ENCODE measurements at regions not wholly inside any gene's neighbourhood (a gene's known extent, or its start where the extent isn't known, plus 50 kb on each side); places are given as distances from the start of the nearest gene placed in this dataset.
A peak's percentile ranks its signal among the peaks of the same experiment; 100 is the strongest.

DNA sequence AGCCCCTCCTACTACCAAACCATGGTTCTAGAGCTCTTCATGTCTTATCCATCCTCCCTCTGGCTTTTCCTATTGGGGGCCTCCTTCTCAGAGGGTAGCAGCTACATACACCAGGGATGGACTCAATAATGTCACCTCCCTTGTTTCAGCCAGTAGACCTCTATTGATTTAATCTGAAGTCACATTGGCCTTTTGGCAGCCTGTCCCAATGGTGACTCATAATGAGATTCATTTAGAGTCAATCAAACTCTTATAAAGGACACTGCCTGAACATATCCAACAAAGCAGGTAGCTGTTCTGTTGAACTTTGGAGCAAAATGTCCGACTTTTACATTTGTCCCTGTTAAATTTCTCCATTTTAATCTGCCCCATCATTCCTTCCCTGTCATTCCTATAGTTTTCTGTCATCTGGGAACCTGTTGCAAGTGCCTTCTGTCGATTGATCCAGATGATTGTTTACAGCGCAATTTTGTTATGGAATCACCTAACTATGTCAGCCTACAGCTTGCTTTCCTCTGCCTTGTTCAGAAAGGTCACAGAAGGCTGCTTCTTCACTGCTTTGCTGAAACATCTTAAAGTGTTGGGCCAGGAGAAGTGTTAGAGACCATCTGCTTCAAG, 105.9 kb downstream of the ETS2 start:
- Histone ChIP-seq H3K4me1 (ENCODE audit: insufficient read depth, low read length) (peaks cover 60% of the 10 kb centered on the region), H3K9ac (ENCODE audit: low read length) (peak overlapping the region; percentile 40), H3K27me3 (ENCODE audit: low read length) (no peaks in the 10 kb centered on the region), H3K4me3 (ENCODE audit: low read length) (no peak overlapping the region), H2AFZ (ENCODE audit: low read length) (no peak overlapping the region), H3K79me2 (ENCODE audit: low read length) (no peaks in the 10 kb centered on the region), H3K9me2 (replicated peaks; ENCODE audit: low read length) (no peaks in the 10 kb centered on the region), H3K9me3 (ENCODE audit: low read length) (no peaks in the 10 kb centered on the region), H3K36me3 (ENCODE audit: low read depth, low read length) (no peaks in the 10 kb centered on the region), H3K27ac (ENCODE audit: low read length) (peak overlapping the region; percentile 77), H3K4me2 (ENCODE audit: low read length) (peak overlapping the region; percentile 46), H4K20me1 (ENCODE audit: low read length) (no peaks in the 10 kb centered on the region), H3F3A (ENCODE audit: low read length, unreplicated experiment) (no peaks in the 10 kb centered on the region)
- no peak for ATAC-seq
- peak; percentile 81 for DNase-seq
- no TSS peak for BruUV-seq (replicated peaks)
- no peak for TF ChIP-seq EZH2phosphoT487 (IDR thresholded peaks at IDR 0.05; ENCODE audit: borderline replicate concordance, low read length)
- no peak for TF ChIP-seq EZH2 (IDR thresholded peaks at IDR 0.05; ENCODE audit: low read length, unreplicated experiment)
- TF ChIP-seq, protein P1, sequence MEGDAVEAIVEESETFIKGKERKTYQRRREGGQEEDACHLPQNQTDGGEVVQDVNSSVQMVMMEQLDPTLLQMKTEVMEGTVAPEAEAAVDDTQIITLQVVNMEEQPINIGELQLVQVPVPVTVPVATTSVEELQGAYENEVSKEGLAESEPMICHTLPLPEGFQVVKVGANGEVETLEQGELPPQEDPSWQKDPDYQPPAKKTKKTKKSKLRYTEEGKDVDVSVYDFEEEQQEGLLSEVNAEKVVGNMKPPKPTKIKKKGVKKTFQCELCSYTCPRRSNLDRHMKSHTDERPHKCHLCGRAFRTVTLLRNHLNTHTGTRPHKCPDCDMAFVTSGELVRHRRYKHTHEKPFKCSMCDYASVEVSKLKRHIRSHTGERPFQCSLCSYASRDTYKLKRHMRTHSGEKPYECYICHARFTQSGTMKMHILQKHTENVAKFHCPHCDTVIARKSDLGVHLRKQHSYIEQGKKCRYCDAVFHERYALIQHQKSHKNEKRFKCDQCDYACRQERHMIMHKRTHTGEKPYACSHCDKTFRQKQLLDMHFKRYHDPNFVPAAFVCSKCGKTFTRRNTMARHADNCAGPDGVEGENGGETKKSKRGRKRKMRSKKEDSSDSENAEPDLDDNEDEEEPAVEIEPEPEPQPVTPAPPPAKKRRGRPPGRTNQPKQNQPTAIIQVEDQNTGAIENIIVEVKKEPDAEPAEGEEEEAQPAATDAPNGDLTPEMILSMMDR (conservative IDR thresholded peaks at IDR 0.05; ENCODE audit: low read depth, low read length) = no peak
- CTCF ChIA-PET = no interaction called here
- intact Hi-C loops (cut with micrococcal nuclease) = loop anchor here (1.0 to 2.0 kb wide), 2 partner anchors 30 to 107 kb away; partner anchors contain the start of gene ETS2
- POLR2A ChIA-PET (ENCODE audit: unreplicated experiment) = no interaction called here

- no peaks in the 10 kb centered on the region for H3K9me3 ChIP-seq (ENCODE audit: low read length)
- H3K27ac ChIP-seq (ENCODE audit: low read length) = peak overlapping the region; percentile 77
- DNase-seq = peak; percentile 82
- no peaks in the 10 kb centered on the region for H4K20me1 ChIP-seq (ENCODE audit: low read length)
- no peaks in the 10 kb centered on the region for H3K36me3 ChIP-seq (ENCODE audit: low read depth, low read length)
- TF ChIP-seq, protein P1 (conservative IDR thresholded peaks at IDR 0.05; ENCODE audit: low read depth, low read length) = no peak
- TF ChIP-seq EZH2phosphoT487 (IDR thresholded peaks at IDR 0.05; ENCODE audit: borderline replicate concordance, low read length) (no peak), EZH2 (IDR thresholded peaks at IDR 0.05; ENCODE audit: low read length, unreplicated experiment) (no peak)
- no peaks in the 10 kb centered on the region for H3K79me2 ChIP-seq (ENCODE audit: low read length)
- no peaks in the 10 kb centered on the region for H3F3A ChIP-seq (ENCODE audit: low read length, unreplicated experiment)
- no peaks in the 10 kb centered on the region for H3K27me3 ChIP-seq (ENCODE audit: low read length)
- no peak overlapping the region for H3K4me3 ChIP-seq (ENCODE audit: low read length)
- peak; percentile 2; the same call in 1 of the 2 replicates for ATAC-seq
- no peak overlapping the region for H2AFZ ChIP-seq (ENCODE audit: low read length)
- H3K4me2 ChIP-seq (ENCODE audit: low read length) = peak overlapping the region; percentile 46
- no peaks in the 10 kb centered on the region for H3K9me2 ChIP-seq (replicated peaks; ENCODE audit: low read length)
- H3K9ac ChIP-seq (ENCODE audit: low read length) = peak overlapping the region; percentile 40
- peaks cover 53% of the 10 kb centered on the region for H3K4me1 ChIP-seq (ENCODE audit: insufficient read depth, low read length)
- no TSS peak for BruUV-seq (replicated peaks)
- intact Hi-C loops (cut with micrococcal nuclease) = loop anchor here (1.0 kb wide), 2 partner anchors 29 to 59 kb away; no protein-coding TSS in a partner anchor
- ChIA-PET CTCF (interaction anchor here (0.6 kb wide), 1 partner anchor 99 kb away, joined by 4 read pairs; no protein-coding TSS in a partner anchor), POLR2A (ENCODE audit: unreplicated experiment) (no interaction called here)
These were observed 104.8 kb downstream of the ETS2 start for GRCh38 chr21:38910390-38911067.

DNA sequence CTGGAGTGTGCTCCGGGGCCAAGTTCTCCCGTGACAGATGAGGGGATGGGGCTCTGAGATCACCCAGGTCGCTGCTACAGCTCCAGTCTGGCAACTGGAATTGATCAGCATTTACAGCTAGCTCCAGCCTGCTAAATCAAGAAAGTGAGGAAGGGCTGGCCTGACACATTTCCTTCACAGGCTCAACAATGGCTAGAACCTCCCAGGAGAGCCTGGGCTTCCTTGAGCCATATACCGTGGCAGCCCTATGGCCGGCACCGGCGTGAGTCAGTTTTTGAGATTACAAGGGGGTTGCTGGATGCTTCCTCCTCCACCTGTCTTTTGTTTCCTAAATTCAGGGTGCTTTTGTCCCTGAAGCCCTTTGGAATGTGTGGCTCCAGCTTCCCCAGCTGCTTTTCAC, 104.2 kb downstream of the ETS2 start:
- H4K20me1 ChIP-seq (ENCODE audit: low read length) = no peaks in the 10 kb centered on the region
- no peaks in the 10 kb centered on the region for H3K36me3 ChIP-seq (ENCODE audit: low read depth, low read length)
- no peaks in the 10 kb centered on the region for H3K9me2 ChIP-seq (replicated peaks; ENCODE audit: low read length)
- ChIA-PET CTCF (no interaction called here), POLR2A (ENCODE audit: unreplicated experiment) (no interaction called here)
- intact Hi-C loops (cut with micrococcal nuclease) = loop anchor here (1.0 kb wide), 1 partner anchor 59 kb away; no protein-coding TSS in a partner anchor
- H3F3A ChIP-seq (ENCODE audit: low read length, unreplicated experiment) = no peaks in the 10 kb centered on the region
- peak overlapping the region; percentile 77 for H3K27ac ChIP-seq (ENCODE audit: low read length)
- DNase-seq (no peak), ATAC-seq (no peak)
- no peaks in the 10 kb centered on the region for H3K9me3 ChIP-seq (ENCODE audit: low read length)
- H3K4me1 ChIP-seq (ENCODE audit: insufficient read depth, low read length) = peaks cover 53% of the 10 kb centered on the region
- H3K79me2 ChIP-seq (ENCODE audit: low read length) = no peaks in the 10 kb centered on the region
- peak overlapping the region; percentile 40; the same call in 1 of the 2 replicates for H3K9ac ChIP-seq (ENCODE audit: low read length)
- TF ChIP-seq, protein P1 (conservative IDR thresholded peaks at IDR 0.05; ENCODE audit: low read depth, low read length) = no peak
- TF ChIP-seq EZH2 (IDR thresholded peaks at IDR 0.05; ENCODE audit: low read length, unreplicated experiment) (no peak), EZH2phosphoT487 (IDR thresholded peaks at IDR 0.05; ENCODE audit: borderline replicate concordance, low read length) (no peak)
- no peak overlapping the region for H3K4me3 ChIP-seq (ENCODE audit: low read length)
- BruUV-seq (replicated peaks) = no TSS peak
- no peaks in the 10 kb centered on the region for H3K27me3 ChIP-seq (ENCODE audit: low read length)
- H2AFZ ChIP-seq (ENCODE audit: low read length) = no peak overlapping the region
- peak overlapping the region; percentile 46 for H3K4me2 ChIP-seq (ENCODE audit: low read length)
